ENCODE measurements at regions not wholly inside any gene's neighbourhood (a gene's known extent, or its start where the extent isn't known, plus 50 kb on each side); places are given as distances from the start of the nearest gene placed in this dataset.

DNA sequence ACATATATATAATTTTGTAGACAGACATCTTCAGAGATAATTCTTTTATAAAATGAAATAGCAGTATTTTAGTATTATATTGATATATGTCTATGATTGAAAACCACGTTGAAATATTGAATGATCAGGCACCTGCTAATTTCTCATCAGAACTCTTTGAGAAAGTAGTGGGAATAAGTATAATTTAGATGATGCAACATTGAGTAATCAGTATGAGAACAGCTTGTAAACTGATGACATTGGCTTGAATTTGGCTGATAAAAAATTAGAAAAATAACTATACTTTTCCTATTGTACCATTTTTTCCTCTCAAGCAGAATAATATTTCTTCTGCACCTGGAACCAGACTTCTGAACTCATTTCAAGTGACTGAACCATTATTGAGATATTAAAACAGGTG, 1316.8 kb downstream of the NCAM2 start:
- TF ChIP-seq EP300 (IDR thresholded peaks at IDR 0.05; ENCODE audit: borderline replicate concordance in 1 of 2, low read depth in 2 of 2, low read length in 2 of 2) (no peak), SIRT6 (IDR thresholded peaks at IDR 0.05; ENCODE audit: low read length) (no peak), POLR2A (IDR thresholded peaks at IDR 0.05; ENCODE audit: control extremely low read depth in 1 of 2, low read depth in 2 of 2, low read length in 2 of 2) (no peak), ASH2L (IDR thresholded peaks at IDR 0.05; ENCODE audit: low read length) (no peak), RNF2 (IDR thresholded peaks at IDR 0.05; ENCODE audit: borderline replicate concordance, low read depth, low read length, missing control alignments, poor library complexity, severe bottlenecking) (no peak), KDM1A (IDR thresholded peaks at IDR 0.05; ENCODE audit: borderline replicate concordance, low read length) (no peak), RFX5 (IDR thresholded peaks at IDR 0.05; ENCODE audit: borderline replicate concordance, low read depth, low read length) (no peak), SUZ12 (IDR thresholded peaks at IDR 0.05; ENCODE audit: low read length) (no peak), MAFK (IDR thresholded peaks at IDR 0.05; ENCODE audit: low read depth, low read length) (no peak), GTF2F1 (IDR thresholded peaks at IDR 0.05; ENCODE audit: borderline replicate concordance, low read depth, low read length) (no peak)
- TF ChIP-seq, protein P1, sequence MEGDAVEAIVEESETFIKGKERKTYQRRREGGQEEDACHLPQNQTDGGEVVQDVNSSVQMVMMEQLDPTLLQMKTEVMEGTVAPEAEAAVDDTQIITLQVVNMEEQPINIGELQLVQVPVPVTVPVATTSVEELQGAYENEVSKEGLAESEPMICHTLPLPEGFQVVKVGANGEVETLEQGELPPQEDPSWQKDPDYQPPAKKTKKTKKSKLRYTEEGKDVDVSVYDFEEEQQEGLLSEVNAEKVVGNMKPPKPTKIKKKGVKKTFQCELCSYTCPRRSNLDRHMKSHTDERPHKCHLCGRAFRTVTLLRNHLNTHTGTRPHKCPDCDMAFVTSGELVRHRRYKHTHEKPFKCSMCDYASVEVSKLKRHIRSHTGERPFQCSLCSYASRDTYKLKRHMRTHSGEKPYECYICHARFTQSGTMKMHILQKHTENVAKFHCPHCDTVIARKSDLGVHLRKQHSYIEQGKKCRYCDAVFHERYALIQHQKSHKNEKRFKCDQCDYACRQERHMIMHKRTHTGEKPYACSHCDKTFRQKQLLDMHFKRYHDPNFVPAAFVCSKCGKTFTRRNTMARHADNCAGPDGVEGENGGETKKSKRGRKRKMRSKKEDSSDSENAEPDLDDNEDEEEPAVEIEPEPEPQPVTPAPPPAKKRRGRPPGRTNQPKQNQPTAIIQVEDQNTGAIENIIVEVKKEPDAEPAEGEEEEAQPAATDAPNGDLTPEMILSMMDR (IDR thresholded peaks at IDR 0.05; ENCODE audit: control extremely low read depth in 1 of 3, insufficient read depth in 1 of 3, low read depth in 1 of 3, low read length in 3 of 3) = no peak

Measured in H1 (cell line).